Fibroblast of lung (primary cell): ENCODE measurements at regions not wholly inside any gene's neighbourhood (a gene's known extent, or its start where the extent isn't known, plus 50 kb on each side); places are given as distances from the start of the nearest gene placed in this dataset.

Source experiments
- EZH2 ChIP-seq: IDR thresholded peaks from 2 replicates; pipeline ENCODE4 v1.5.1; 2012; ENCODE audit warnings: low read length, control low read depth, mild to moderate bottlenecking; ENCODE audit errors: missing control alignments
- TF ChIP-seq, protein P1 (sequence below), 2 donors: IDR thresholded peaks in 1 of 2; conservative IDR thresholded peaks in 1 of 2; 1 replicate in 1 of 2; 2 replicates in 1 of 2; pipeline ENCODE4 v1.5.1; 2011 to 2012; ENCODE audit warnings: low read length in 2 of 2, control low read depth in 1 of 2, inconsistent platforms in 1 of 2, low read depth in 1 of 2, mild to moderate bottlenecking in 1 of 2

DNA sequence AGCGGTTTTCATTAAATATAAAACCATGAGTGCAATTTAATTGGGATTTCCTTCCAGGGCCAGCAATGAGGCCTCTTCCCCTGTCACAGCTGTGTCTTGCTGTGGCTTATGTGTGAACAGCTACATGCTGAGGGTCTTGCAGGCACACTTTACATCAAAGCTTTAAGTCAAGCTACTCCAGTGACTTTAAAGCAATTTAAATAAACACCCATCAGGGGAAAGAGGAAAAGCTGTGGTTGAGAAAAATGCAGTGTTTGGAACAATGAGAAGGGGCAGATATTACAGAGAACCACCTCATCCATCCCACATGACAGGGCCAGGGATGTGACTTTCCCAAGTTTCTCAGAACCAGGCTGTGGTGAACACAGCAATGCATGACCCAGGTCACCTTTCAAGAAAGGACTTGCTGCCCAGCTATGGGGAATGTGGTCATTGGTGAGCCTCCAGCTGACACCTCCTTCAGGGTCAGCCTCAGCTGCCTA, 115.9 kb upstream of the LPAR1 start:
- TF ChIP-seq, protein P1, sequence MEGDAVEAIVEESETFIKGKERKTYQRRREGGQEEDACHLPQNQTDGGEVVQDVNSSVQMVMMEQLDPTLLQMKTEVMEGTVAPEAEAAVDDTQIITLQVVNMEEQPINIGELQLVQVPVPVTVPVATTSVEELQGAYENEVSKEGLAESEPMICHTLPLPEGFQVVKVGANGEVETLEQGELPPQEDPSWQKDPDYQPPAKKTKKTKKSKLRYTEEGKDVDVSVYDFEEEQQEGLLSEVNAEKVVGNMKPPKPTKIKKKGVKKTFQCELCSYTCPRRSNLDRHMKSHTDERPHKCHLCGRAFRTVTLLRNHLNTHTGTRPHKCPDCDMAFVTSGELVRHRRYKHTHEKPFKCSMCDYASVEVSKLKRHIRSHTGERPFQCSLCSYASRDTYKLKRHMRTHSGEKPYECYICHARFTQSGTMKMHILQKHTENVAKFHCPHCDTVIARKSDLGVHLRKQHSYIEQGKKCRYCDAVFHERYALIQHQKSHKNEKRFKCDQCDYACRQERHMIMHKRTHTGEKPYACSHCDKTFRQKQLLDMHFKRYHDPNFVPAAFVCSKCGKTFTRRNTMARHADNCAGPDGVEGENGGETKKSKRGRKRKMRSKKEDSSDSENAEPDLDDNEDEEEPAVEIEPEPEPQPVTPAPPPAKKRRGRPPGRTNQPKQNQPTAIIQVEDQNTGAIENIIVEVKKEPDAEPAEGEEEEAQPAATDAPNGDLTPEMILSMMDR (conservative IDR thresholded peaks at IDR 0.05 in 1 of 2, IDR thresholded peaks at IDR 0.05 in 1 of 2; ENCODE audit: low read depth in 1 of 2, low read length in 2 of 2) = no peak
- no peak for TF ChIP-seq EZH2
